ENCODE measurements at regions not wholly inside any gene's neighbourhood (a gene's known extent, or its start where the extent isn't known, plus 50 kb on each side); places are given as distances from the start of the nearest gene placed in this dataset.

DNA sequence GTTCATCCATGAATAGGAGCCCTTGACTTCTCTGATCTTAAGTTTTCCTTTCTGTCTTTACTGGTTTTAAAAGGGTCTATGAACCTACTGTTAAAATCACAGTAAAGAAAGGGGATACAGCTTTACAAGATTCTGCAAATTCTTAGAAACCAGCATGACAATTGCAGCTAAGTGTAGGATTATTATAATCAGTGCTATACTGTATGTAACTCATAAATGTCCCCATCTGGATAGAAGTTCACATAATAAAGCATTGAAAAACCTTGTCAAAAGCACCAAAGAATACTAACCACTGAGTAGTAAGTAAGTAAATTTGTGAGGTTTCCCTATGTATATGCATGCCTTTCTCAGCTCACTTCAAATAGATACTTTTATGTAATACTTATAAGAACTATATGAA is 724.6 kb downstream of the CENPC start:
- Histone ChIP-seq H3K79me2 (ENCODE audit: insufficient read depth, low read length) (no peaks in the 10 kb centered on the region), H3K9ac (ENCODE audit: insufficient read depth, low read depth, low read length) (no peak overlapping the region), H2AFZ (ENCODE audit: low read length) (no peak overlapping the region), H3K4me1 (ENCODE audit: insufficient read depth, low read length) (no peaks in the 10 kb centered on the region), H3K27ac (ENCODE audit: extremely low read length, insufficient read depth, low read length) (no peak overlapping the region), H3K4me3 (replicated peaks in 1 of 3; ENCODE audit: insufficient read depth in 1 of 3, low read depth in 2 of 3, low read length in 3 of 3) (no peak overlapping the region), H4K20me1 (ENCODE audit: insufficient read depth, low read length) (no peaks in the 10 kb centered on the region), H3K36me3 (replicated peaks in 1 of 2; ENCODE audit: control insufficient read depth in 1 of 2, insufficient read depth in 2 of 2, low read length in 2 of 2) (no peaks in the 10 kb centered on the region), H3K9me3 (ENCODE audit: low read length) (no peaks in the 10 kb centered on the region), H3K4me2 (ENCODE audit: low read depth, low read length) (no peak overlapping the region), H3K27me3 (ENCODE audit: control insufficient read depth in 1 of 2, insufficient read depth in 2 of 2, low read length in 2 of 2) (no peaks in the 10 kb centered on the region)
- TF ChIP-seq ZNF225 (CRISPR knock-in tag; IDR thresholded peaks at IDR 0.05) (no peak), RBM39 (IDR thresholded peaks at IDR 0.05; ENCODE audit: low read depth, low read length, poor library complexity, severe bottlenecking) (no peak), ZFP36L2 (CRISPR knock-in tag; IDR thresholded peaks at IDR 0.05) (no peak)
- no peak for DNase-seq (ENCODE audit: low spot score)
- in situ Hi-C loops (cut with HindIII; ENCODE audit: extremely low pct_ligation_motif_present, low pct_unique_long_range_greater_than_20kb) (no loop called here), intact Hi-C loops (cut with micrococcal nuclease; ENCODE audit: unreplicated experiment) (no loop called here)
- no peak for ATAC-seq
- no TSS peak for BruUV-seq (replicated peaks)
- POLR2A ChIA-PET, result no interaction called here
- CTCF ChIA-PET (ENCODE audit: low intra/inter-chr PET ratio, low total read pairs), result no interaction called here
- no peak for FAIRE-seq

DNA sequence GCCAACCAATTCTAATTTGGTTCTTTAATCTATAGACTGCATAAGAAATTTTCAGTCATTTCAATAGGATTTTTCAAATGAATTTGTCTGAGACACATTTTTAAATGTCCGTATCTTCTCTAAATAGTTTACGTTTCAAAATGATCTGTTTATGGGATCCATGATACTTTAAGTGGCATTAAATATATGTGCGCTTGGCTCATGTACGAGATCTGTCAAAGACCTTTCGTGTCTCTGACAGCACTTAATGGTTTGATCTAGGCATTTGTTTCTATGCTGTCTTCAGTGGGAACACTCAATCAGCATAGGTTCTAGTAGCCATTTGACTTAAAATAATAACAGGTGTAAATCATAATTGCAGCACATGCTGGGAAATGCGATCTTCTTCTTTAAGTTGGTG is 731.0 kb downstream of the CENPC start:
- no peaks in the 10 kb centered on the region for H3K27me3 ChIP-seq (ENCODE audit: control insufficient read depth in 1 of 2, insufficient read depth in 2 of 2, low read length in 2 of 2)
- H3K36me3 ChIP-seq (replicated peaks in 1 of 2; ENCODE audit: control insufficient read depth in 1 of 2, insufficient read depth in 2 of 2, low read length in 2 of 2), result no peaks in the 10 kb centered on the region
- FAIRE-seq (no peak), DNase-seq (ENCODE audit: low spot score) (no peak), ATAC-seq (no peak)
- BruUV-seq (replicated peaks), result no TSS peak
- in situ Hi-C loops (cut with HindIII; ENCODE audit: extremely low pct_ligation_motif_present, low pct_unique_long_range_greater_than_20kb), result no loop called here
- H2AFZ ChIP-seq (ENCODE audit: low read length), result no peak overlapping the region
- no peak overlapping the region for H3K9ac ChIP-seq (ENCODE audit: insufficient read depth, low read depth, low read length)
- no peak overlapping the region for H3K4me3 ChIP-seq (replicated peaks in 1 of 3; ENCODE audit: insufficient read depth in 1 of 3, low read depth in 2 of 3, low read length in 3 of 3)
- H4K20me1 ChIP-seq (ENCODE audit: insufficient read depth, low read length), result no peaks in the 10 kb centered on the region
- ChIA-PET CTCF (ENCODE audit: low intra/inter-chr PET ratio, low total read pairs) (no interaction called here), POLR2A (no interaction called here)
- 45% methylated on average over 6 of the region's 6 CpGs for WGBS (ENCODE audit: low lambda C conversion rate)
- no peak overlapping the region for H3K27ac ChIP-seq (ENCODE audit: extremely low read length, insufficient read depth, low read length)
- H3K4me1 ChIP-seq (ENCODE audit: insufficient read depth, low read length), result no peaks in the 10 kb centered on the region
- no peak overlapping the region for H3K4me2 ChIP-seq (ENCODE audit: low read depth, low read length)
- intact Hi-C loops (cut with micrococcal nuclease; ENCODE audit: unreplicated experiment), result no loop called here
- no peaks in the 10 kb centered on the region for H3K79me2 ChIP-seq (ENCODE audit: insufficient read depth, low read length)
- H3K9me3 ChIP-seq (ENCODE audit: low read length), result no peaks in the 10 kb centered on the region
- TF ChIP-seq, protein P1, sequence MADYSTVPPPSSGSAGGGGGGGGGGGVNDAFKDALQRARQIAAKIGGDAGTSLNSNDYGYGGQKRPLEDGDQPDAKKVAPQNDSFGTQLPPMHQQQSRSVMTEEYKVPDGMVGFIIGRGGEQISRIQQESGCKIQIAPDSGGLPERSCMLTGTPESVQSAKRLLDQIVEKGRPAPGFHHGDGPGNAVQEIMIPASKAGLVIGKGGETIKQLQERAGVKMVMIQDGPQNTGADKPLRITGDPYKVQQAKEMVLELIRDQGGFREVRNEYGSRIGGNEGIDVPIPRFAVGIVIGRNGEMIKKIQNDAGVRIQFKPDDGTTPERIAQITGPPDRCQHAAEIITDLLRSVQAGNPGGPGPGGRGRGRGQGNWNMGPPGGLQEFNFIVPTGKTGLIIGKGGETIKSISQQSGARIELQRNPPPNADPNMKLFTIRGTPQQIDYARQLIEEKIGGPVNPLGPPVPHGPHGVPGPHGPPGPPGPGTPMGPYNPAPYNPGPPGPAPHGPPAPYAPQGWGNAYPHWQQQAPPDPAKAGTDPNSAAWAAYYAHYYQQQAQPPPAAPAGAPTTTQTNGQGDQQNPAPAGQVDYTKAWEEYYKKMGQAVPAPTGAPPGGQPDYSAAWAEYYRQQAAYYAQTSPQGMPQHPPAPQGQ (CRISPR knock-in tag; IDR thresholded peaks at IDR 0.05; ENCODE audit: borderline replicate concordance), result no peak
- TF ChIP-seq PITX1 (CRISPR knock-in tag; IDR thresholded peaks at IDR 0.05) (no peak), LCORL (IDR thresholded peaks at IDR 0.05) (no peak), LCORL (CRISPR knock-in tag; IDR thresholded peaks at IDR 0.05) (no peak), SIN3A (IDR thresholded peaks at IDR 0.05; ENCODE audit: borderline replicate concordance, low read depth, low read length) (no peak), NONO (IDR thresholded peaks at IDR 0.05) (no peak), NONO (CRISPR knock-in tag; conservative IDR thresholded peaks at IDR 0.05) (no peak), ZNF564 (CRISPR knock-in tag; IDR thresholded peaks at IDR 0.05) (no peak), KDM1A (CRISPR knock-in tag; IDR thresholded peaks at IDR 0.05) (no peak), ZNF607 (CRISPR knock-in tag; IDR thresholded peaks at IDR 0.05; ENCODE audit: borderline replicate concordance) (no peak)
- TF ChIP-seq, protein P2, sequence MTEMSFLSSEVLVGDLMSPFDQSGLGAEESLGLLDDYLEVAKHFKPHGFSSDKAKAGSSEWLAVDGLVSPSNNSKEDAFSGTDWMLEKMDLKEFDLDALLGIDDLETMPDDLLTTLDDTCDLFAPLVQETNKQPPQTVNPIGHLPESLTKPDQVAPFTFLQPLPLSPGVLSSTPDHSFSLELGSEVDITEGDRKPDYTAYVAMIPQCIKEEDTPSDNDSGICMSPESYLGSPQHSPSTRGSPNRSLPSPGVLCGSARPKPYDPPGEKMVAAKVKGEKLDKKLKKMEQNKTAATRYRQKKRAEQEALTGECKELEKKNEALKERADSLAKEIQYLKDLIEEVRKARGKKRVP (CRISPR knock-in tag; IDR thresholded peaks at IDR 0.05), result no peak
- TF ChIP-seq, protein P3, sequence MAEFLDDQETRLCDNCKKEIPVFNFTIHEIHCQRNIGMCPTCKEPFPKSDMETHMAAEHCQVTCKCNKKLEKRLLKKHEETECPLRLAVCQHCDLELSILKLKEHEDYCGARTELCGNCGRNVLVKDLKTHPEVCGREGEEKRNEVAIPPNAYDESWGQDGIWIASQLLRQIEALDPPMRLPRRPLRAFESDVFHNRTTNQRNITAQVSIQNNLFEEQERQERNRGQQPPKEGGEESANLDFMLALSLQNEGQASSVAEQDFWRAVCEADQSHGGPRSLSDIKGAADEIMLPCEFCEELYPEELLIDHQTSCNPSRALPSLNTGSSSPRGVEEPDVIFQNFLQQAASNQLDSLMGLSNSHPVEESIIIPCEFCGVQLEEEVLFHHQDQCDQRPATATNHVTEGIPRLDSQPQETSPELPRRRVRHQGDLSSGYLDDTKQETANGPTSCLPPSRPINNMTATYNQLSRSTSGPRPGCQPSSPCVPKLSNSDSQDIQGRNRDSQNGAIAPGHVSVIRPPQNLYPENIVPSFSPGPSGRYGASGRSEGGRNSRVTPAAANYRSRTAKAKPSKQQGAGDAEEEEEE (CRISPR knock-in tag; IDR thresholded peaks at IDR 0.05; ENCODE audit: borderline replicate concordance), result no peak

Data from HepG2 (cell line).